ENCODE measurements at regions not wholly inside any gene's neighbourhood (a gene's known extent, or its start where the extent isn't known, plus 50 kb on each side); places are given as distances from the start of the nearest gene placed in this dataset.
A peak's percentile ranks its signal among the peaks of the same experiment; 100 is the strongest.
"Not testable (repeated sequence)": the region's sequence is repeated elsewhere in the genome, so short reads cannot be mapped to it uniquely, and the experiment has no call there.

GRCh38 chr22:46041642-46042041 lies 64.7 kb upstream of the WNT7B start:
- DNase-seq, result peak; percentile 1
- H3K9me3 Mint-ChIP-seq, result no peaks in the 10 kb centered on the region
- H3K4me1 Mint-ChIP-seq (ENCODE audit: low read depth), result peaks cover 20% of the 10 kb centered on the region
- H3K4me3 Mint-ChIP-seq, result no peak overlapping the region
- CTCF ChIA-PET, result interaction anchor here (0.9 to 2.4 kb wide), 4 partner anchors 10 to 75 kb away, joined by 3 to 8 read pairs (median 3); no protein-coding TSS in a partner anchor
- intact Hi-C loops (cut with micrococcal nuclease), result no loop called here
- no peaks in the 10 kb centered on the region for H3K27me3 Mint-ChIP-seq
- POLR2A ChIA-PET, result no interaction called here
- H3K27ac Mint-ChIP-seq, result no peak overlapping the region
- no peaks in the 10 kb centered on the region for H3K36me3 Mint-ChIP-seq

- Mint-ChIP-seq H3K9me3 (no peaks in the 10 kb centered on the region), H3K27ac (peak overlapping the region; percentile 69), H3K4me3 (no peak overlapping the region), H3K36me3 (no peaks in the 10 kb centered on the region), H3K4me1 (ENCODE audit: low read depth) (peaks cover 14% of the 10 kb centered on the region), H3K27me3 (no peaks in the 10 kb centered on the region)
- ChIA-PET CTCF (interaction anchor here (0.6 to 1.8 kb wide), 3 partner anchors 10 to 36 kb away, joined by 3 to 7 read pairs (median 3); no protein-coding TSS in a partner anchor), POLR2A (no interaction called here)
- intact Hi-C loops (cut with micrococcal nuclease), result no loop called here
- no peak for DNase-seq
Observed at GRCh38 chr22:46042786-46043185, 65.8 kb upstream of the WNT7B start.

GRCh38 chr22:46043339-46043738 lies 66.4 kb upstream of the WNT7B start:
- Mint-ChIP-seq H3K36me3 (no peaks in the 10 kb centered on the region), H3K4me1 (ENCODE audit: low read depth) (peaks cover 14% of the 10 kb centered on the region), H3K9me3 (no peaks in the 10 kb centered on the region), H3K4me3 (peak overlapping the region; percentile 82), H3K27ac (peak overlapping the region; percentile 79), H3K27me3 (no peaks in the 10 kb centered on the region)
- ChIA-PET CTCF (interaction anchor here (0.6 to 1.8 kb wide), 3 partner anchors 31 to 38 kb away, joined by 3 to 7 read pairs (median 3); no protein-coding TSS in a partner anchor), POLR2A (no interaction called here)
- no peak for DNase-seq
- intact Hi-C loops (cut with micrococcal nuclease), result no loop called here

- Mint-ChIP-seq H3K27ac (peak overlapping the region; percentile 79), H3K4me1 (ENCODE audit: low read depth) (peaks cover 14% of the 10 kb centered on the region)
- CTCF ChIA-PET, result interaction anchor here (0.7 to 2.0 kb wide), 4 partner anchors 11 to 38 kb away, joined by 3 to 11 read pairs (median 5); no protein-coding TSS in a partner anchor
Observed at GRCh38 chr22:46043816-46044620, 67.1 kb upstream of the WNT7B start.

GRCh38 chr22:46044621-46045458 lies 67.9 kb upstream of the WNT7B start:
- DNase-seq, result peak; percentile 51
- peak overlapping the region; percentile 82 for H3K4me3 Mint-ChIP-seq
- ChIA-PET POLR2A (interaction anchor here (1.0 to 1.2 kb wide), 3 partner anchors 8 to 39 kb away, joined by 3 to 6 read pairs (median 4); no protein-coding TSS in a partner anchor), CTCF (interaction anchor here (1.6 to 2.0 kb wide), 3 partner anchors 10 to 39 kb away, joined by 3 to 11 read pairs (median 7); no protein-coding TSS in a partner anchor)
- H3K9me3 Mint-ChIP-seq, result no peaks in the 10 kb centered on the region
- peaks cover 14% of the 10 kb centered on the region for H3K4me1 Mint-ChIP-seq (ENCODE audit: low read depth)
- no peaks in the 10 kb centered on the region for H3K36me3 Mint-ChIP-seq
- peak overlapping the region; percentile 79 for H3K27ac Mint-ChIP-seq
- intact Hi-C loops (cut with micrococcal nuclease), result no loop called here
- H3K27me3 Mint-ChIP-seq, result no peaks in the 10 kb centered on the region

More at GRCh38 chr22:46043816-46044620, 67.1 kb upstream of the WNT7B start:
- Mint-ChIP-seq H3K27me3 (no peaks in the 10 kb centered on the region), H3K36me3 (no peaks in the 10 kb centered on the region), H3K9me3 (no peaks in the 10 kb centered on the region), H3K4me3 (peak overlapping the region; percentile 82)
- DNase-seq, result no peak
- intact Hi-C loops (cut with micrococcal nuclease), result no loop called here
- POLR2A ChIA-PET, result interaction anchor here (1.0 to 1.2 kb wide), 3 partner anchors 8 to 38 kb away, joined by 3 to 6 read pairs (median 4); no protein-coding TSS in a partner anchor

- intact Hi-C loops (cut with micrococcal nuclease), result no loop called here
- H3K4me1 Mint-ChIP-seq (ENCODE audit: low read depth), result peaks cover 18% of the 10 kb centered on the region
- H3K27ac Mint-ChIP-seq, result peak overlapping the region; percentile 28
- H3K27me3 Mint-ChIP-seq, result no peaks in the 10 kb centered on the region
- H3K9me3 Mint-ChIP-seq, result no peaks in the 10 kb centered on the region
- H3K36me3 Mint-ChIP-seq, result no peaks in the 10 kb centered on the region
- peak overlapping the region; percentile 66 for H3K4me3 Mint-ChIP-seq
- ChIA-PET CTCF (interaction anchor here (1.6 to 2.0 kb wide), 2 partner anchors 10 to 40 kb away, joined by 3 to 11 read pairs; no protein-coding TSS in a partner anchor), POLR2A (interaction anchor here (1.2 kb wide), 1 partner anchor 39 kb away, joined by 4 read pairs; no protein-coding TSS in a partner anchor)
- no peak for DNase-seq
Observed at GRCh38 chr22:46045459-46046298, 68.7 kb upstream of the WNT7B start.

- Mint-ChIP-seq H3K27ac (peak overlapping the region; percentile 28), H3K27me3 (no peaks in the 10 kb centered on the region), H3K4me1 (ENCODE audit: low read depth) (peaks cover 23% of the 10 kb centered on the region), H3K9me3 (no peaks in the 10 kb centered on the region), H3K4me3 (no peak overlapping the region), H3K36me3 (no peaks in the 10 kb centered on the region)
- intact Hi-C loops (cut with micrococcal nuclease), result no loop called here
- POLR2A ChIA-PET, result no interaction called here
- DNase-seq, result no peak
- CTCF ChIA-PET, result no interaction called here
Observed at GRCh38 chr22:46046299-46046685, 69.3 kb upstream of the WNT7B start.

DNA sequence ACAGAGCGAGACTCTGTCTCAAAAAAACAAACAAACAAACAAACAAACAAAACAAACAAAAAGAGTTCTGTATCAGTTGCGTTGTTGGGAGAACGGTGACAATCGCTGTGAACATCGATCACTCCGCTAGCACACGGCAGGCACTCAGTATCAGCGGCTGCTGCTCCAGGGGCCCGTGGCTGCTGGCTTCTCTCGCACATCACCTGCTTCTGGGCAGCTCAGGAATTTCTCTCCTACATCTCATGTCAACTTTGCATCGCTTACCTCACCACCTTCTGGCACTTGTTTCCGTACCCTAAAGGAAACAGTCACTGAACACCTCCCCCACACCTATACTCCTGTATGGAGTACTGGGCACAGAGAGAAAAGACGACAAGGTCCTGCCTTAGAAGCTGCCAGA lies 70.3 kb upstream of the WNT7B start:
- Mint-ChIP-seq H3K27ac (peak overlapping the region; percentile 11), H3K9me3 (no peaks in the 10 kb centered on the region), H3K27me3 (no peaks in the 10 kb centered on the region), H3K36me3 (no peaks in the 10 kb centered on the region), H3K4me1 (ENCODE audit: low read depth) (peaks cover 27% of the 10 kb centered on the region), H3K4me3 (no peak overlapping the region)
- ChIA-PET POLR2A (interaction anchor here (0.7 kb wide), 1 partner anchor 11 kb away, joined by 3 read pairs; no protein-coding TSS in a partner anchor), CTCF (no interaction called here)
- no peak for DNase-seq
- intact Hi-C loops (cut with micrococcal nuclease), result no loop called here

DNA sequence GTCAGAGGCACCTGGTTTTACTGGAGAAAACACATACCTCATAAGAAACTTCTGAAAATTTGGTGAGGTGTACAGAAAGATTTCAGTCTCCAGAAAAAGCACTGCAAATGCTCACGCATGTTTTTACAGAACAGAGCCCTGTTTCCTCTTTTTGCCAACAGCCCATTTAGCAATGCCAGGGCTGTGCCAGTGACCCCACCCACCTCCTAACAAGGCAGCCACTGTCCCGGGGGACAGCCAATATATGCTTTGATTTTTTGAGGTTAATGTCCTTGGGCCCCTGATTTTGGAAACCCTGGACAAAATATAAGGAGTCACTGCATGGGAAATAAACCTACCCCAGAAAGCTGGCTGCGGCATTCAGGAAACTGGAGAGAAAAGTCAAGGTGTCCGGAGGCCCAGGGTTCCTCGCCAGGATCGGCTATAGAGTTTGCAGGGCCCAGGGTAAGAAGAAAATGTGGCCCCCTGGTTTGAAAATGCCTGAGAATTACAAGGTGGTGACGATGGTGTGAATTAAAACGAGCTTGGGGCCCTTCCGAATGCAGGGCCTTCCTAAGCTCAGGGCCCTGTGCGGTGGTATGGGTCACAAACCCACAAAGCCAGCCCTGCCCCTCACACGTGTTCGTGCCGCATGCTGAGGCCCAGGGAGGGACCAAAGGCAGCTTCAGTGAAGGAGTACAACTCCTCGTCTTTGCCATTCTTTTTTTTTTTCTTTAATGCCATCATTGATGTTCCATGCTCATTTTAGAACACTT lies 71.1 kb upstream of the WNT7B start:
- Mint-ChIP-seq H3K4me1 (ENCODE audit: low read depth) (peaks cover 30% of the 10 kb centered on the region), H3K27me3 (no peaks in the 10 kb centered on the region), H3K36me3 (no peaks in the 10 kb centered on the region), H3K27ac (no peak overlapping the region), H3K4me3 (no peak overlapping the region), H3K9me3 (no peaks in the 10 kb centered on the region)
- ChIA-PET CTCF (interaction anchor here (1.3 kb wide), 1 partner anchor 42 kb away, joined by 5 read pairs; no protein-coding TSS in a partner anchor), POLR2A (interaction anchor here (0.6 to 1.0 kb wide), 4 partner anchors 12 to 69 kb away, joined by 3 to 4 read pairs (median 3); no protein-coding TSS in a partner anchor)
- no peak for DNase-seq
- intact Hi-C loops (cut with micrococcal nuclease), result no loop called here

GRCh38 chr22:46048661-46049060 lies 71.7 kb upstream of the WNT7B start:
- H3K27ac Mint-ChIP-seq; H3K27me3 Mint-ChIP-seq; H3K4me3 Mint-ChIP-seq; H3K9me3 Mint-ChIP-seq; DNase-seq; intact Hi-C loops (cut with micrococcal nuclease); H3K36me3 Mint-ChIP-seq: not testable (repeated sequence)
- POLR2A ChIA-PET, result interaction anchor here (0.6 to 1.0 kb wide), 4 partner anchors 12 to 69 kb away, joined by 3 to 4 read pairs (median 3); no protein-coding TSS in a partner anchor
- H3K4me1 Mint-ChIP-seq (ENCODE audit: low read depth), result peaks cover 25% of the 10 kb centered on the region
- CTCF ChIA-PET, result interaction anchor here (1.3 kb wide), 1 partner anchor 42 kb away, joined by 5 read pairs; no protein-coding TSS in a partner anchor
